GM20000 (cell line): ENCODE measurements at regions not wholly inside any gene's neighbourhood (a gene's known extent, or its start where the extent isn't known, plus 50 kb on each side); places are given as distances from the start of the nearest gene placed in this dataset.
"Not testable (repeated sequence)": the region's sequence is repeated elsewhere in the genome, so short reads cannot be mapped to it uniquely, and the experiment has no call there.

ENCODE experiments used
- DNase-seq: peaks from one replicate; pipeline ENCODE4 v3.0.0; 2012; ENCODE audit warnings: low spot score
- TF ChIP-seq, protein P1 (sequence below): IDR thresholded peaks from 2 replicates; pipeline ENCODE4 v1.5.1; 2012; ENCODE audit warnings: mild to moderate bottlenecking, control low read depth; ENCODE audit errors: extremely low read depth, missing control alignments

DNA sequence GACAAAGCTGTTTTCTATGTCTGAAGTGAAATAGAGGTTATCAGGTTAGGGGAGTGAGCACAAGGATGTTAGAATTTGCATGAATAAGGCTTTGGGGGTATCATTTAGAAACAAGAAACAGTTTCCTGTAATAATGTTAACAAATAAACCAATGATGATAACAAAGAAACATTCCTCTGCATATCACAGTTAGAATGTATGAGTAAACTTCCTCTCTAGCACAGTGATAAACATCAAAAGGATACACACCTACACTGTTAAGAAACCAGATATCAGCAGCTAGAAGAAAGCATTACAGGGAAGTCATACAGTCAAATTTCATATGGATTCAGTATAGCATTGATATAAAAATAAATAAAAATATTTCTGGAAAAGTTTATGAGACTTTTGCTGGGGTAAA is 340.0 kb upstream of the MAGEB16 start:
- TF ChIP-seq, protein P1, sequence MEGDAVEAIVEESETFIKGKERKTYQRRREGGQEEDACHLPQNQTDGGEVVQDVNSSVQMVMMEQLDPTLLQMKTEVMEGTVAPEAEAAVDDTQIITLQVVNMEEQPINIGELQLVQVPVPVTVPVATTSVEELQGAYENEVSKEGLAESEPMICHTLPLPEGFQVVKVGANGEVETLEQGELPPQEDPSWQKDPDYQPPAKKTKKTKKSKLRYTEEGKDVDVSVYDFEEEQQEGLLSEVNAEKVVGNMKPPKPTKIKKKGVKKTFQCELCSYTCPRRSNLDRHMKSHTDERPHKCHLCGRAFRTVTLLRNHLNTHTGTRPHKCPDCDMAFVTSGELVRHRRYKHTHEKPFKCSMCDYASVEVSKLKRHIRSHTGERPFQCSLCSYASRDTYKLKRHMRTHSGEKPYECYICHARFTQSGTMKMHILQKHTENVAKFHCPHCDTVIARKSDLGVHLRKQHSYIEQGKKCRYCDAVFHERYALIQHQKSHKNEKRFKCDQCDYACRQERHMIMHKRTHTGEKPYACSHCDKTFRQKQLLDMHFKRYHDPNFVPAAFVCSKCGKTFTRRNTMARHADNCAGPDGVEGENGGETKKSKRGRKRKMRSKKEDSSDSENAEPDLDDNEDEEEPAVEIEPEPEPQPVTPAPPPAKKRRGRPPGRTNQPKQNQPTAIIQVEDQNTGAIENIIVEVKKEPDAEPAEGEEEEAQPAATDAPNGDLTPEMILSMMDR = no peak
- DNase-seq = no peak

GRCh38 chrX:35461164-35461563 is 337.0 kb upstream of the MAGEB16 start:
- TF ChIP-seq, protein P1 = no peak
- DNase-seq = no peak

GRCh38 chrX:35496671-35497070 is 301.5 kb upstream of the MAGEB16 start:
- DNase-seq = not testable (repeated sequence)

GRCh38 chrX:35497453-35497852 is 300.7 kb upstream of the MAGEB16 start:
- not testable (repeated sequence) for DNase-seq

- DNase-seq = no peak
- TF ChIP-seq, protein P1 = no peak
These were observed 298.9 kb upstream of the MAGEB16 start for GRCh38 chrX:35499071-35499862.

DNA sequence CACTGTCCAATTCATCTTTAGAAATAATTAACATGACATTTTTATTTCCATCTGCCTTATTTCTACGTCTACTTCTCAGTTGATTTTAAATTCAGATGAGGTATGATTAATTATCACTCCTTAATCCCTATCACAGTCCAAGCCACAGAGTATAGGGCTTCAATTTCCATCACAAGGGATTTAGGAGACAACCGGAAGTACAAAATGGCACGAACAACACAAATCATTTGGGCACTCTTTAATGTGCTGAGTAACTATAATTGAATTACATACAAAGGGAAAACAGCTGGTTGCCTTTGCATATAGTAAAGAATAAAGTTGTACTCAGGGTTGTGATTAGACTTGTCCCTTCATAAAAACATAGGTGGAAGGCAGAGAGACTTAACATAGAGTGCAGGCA is 290.4 kb upstream of the MAGEB16 start:
- TF ChIP-seq, protein P1 = no peak
- DNase-seq = no peak

DNA sequence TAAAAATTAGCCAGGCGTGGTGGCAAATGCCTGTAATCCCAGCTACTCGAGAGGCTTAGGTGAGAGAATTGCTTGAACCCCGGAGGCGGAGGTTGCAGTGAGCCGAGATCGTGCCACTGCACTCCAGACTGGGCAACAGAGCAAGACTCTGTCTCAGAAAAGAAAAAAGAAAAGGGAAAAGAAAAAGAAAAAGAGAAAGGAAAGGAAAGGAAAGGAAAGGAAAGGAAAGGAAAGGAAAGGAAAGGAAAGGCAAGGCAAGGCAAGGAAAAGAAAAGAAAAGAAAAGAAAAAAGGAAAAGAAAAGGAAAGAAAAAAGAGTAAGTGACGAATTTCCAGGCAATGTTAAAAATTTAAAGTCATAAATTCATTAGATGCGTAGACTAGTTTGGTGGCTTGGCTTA is 250.1 kb upstream of the MAGEB16 start:
- not testable (repeated sequence) for DNase-seq

DNA sequence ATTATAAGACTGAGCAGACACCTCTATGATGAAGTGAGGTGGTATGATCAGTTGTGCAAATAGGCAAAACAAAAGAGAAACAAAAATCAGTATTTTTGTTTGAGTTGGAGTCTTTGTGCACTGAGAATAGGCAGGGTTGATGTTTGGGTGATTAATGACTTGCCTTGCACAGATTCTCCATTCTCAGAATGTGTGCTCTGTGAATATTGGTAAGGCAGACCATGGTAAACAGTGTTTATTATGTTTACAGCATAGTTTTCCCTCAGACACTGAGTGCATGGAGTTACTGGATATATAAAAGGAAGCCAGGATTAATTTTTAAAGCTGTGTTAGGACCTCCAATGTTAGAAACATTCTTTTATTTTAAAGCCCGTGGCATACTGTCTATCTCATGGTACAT is 240.2 kb upstream of the MAGEB16 start:
- DNase-seq = no peak
- TF ChIP-seq, protein P1 = no peak

GRCh38 chrX:35561985-35562384 is 236.2 kb upstream of the MAGEB16 start:
- TF ChIP-seq, protein P1 = no peak
- no peak for DNase-seq
